GM21447 (cell line): ENCODE measurements at regions not wholly inside any gene's neighbourhood (a gene's known extent, or its start where the extent isn't known, plus 50 kb on each side); places are given as distances from the start of the nearest gene placed in this dataset.

Experiments
- ATAC-seq: cut with Tn5 transposase; IDR thresholded peaks from one replicate; pipeline ENCODE4 v1.9.1; 2021; ENCODE audit not compliant: unreplicated experiment

DNA sequence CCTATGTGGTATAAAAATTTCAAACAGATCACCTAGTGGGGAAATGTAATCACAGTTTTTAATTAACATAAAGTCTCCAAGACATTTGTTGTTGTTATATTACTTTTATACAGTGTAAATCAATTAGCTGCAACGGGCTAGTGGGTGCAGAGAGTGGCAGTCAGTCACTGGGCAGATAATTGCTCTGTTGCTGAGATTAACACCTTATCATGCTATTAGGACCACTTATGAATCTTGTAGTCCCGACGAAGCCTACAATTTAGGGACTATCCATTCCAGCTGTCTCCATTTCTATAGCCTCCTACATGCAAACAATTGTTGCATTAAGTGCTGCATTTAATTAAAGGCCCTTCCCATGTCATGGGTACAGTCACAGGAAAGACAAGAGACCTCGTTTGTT is 158.9 kb upstream of the PROX1 start:
- ATAC-seq: no peak

GRCh38 chr1:213829780-213830179 is 158.0 kb upstream of the PROX1 start:
- ATAC-seq: no peak

GRCh38 chr1:213830371-213830770 is 157.4 kb upstream of the PROX1 start:
- ATAC-seq: no peak

GRCh38 chr1:213840575-213840974 is 147.2 kb upstream of the PROX1 start:
- ATAC-seq: no peak

DNA sequence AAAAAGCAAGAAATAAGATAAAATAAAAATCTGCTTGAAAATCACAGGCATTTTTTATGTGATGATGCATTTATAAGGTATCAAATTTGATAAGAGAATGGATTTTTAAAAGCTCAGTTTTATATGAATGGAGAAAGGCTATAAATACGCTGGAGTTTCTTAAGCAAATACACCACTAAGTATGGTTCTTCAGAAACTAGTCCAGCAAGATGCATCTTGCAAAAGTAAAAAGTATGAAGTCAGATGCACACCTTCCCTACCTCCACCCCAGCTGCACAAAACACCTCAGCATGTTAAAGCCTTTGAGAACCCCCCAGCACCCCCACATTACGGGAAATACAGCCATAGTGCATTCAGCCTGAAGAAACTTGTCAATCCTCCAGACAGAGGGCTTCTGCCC is 143.1 kb upstream of the PROX1 start:
- no peak for ATAC-seq

DNA sequence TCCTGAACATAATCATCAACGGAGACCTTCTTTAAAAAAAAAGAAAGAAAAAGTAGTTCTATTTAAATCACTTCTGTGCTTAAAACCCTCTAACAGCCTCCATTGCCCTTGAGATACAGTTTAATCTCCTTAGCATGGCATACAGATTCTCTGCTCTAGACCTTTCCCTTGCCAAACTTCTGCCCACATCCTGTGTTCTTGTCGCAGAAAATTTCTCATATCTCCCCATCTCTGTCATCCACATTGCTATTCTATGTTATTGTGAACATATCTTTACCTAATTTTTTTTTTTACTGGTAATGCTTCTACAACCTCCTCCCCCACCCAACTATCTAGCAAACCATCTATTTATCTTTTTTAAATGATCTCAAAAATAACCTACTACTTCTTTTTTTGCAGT is 135.7 kb upstream of the PROX1 start:
- no peak for ATAC-seq

GRCh38 chr1:213858581-213858980 is 129.2 kb upstream of the PROX1 start:
- no peak for ATAC-seq

GRCh38 chr1:213861841-213862240 is 125.9 kb upstream of the PROX1 start:
- ATAC-seq: no peak

GRCh38 chr1:213864091-213864490 is 123.7 kb upstream of the PROX1 start:
- ATAC-seq: no peak

DNA sequence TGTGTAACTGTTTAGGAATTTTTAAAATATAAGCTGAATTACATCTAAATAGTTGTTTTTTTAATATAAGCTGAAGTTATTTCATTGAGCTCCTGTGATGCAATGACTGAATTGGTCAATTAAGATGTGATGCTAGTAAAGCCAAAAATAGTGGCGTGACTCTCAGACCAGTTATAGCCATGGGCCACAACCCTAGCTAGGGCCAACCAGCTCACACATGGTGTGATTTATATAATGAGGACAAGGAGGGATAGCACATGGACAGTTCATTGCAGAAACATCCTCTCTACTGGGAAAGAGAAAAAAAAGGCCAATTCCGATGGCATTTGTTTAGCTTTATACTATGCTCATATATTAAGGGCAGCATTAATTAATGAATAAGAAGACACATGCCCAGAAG is 119.3 kb upstream of the PROX1 start:
- no peak for ATAC-seq

GRCh38 chr1:213871179-213871578 is 116.6 kb upstream of the PROX1 start:
- ATAC-seq: no peak

DNA sequence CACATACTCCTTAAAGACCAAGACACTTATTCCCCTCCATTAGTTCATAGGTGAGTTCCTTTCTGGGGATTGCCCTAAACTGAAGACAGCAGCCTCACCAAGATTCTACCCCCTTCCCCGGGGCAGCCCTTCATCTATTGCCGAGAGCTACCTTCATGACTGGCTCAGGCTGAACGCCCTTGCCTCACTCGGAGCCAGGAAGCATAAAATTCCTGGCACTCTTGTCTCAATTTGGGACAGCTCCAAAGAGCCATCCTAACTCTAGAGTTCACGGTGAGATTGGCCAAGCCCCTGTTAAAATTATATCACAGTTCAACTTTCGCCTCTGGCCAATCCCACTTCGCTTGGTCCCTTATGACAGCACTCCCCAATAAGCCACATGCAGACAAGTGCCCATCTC is 113.0 kb upstream of the PROX1 start:
- no peak for ATAC-seq

- no peak for ATAC-seq
Measured at GRCh38 chr1:213876531-213876930, 111.2 kb upstream of the PROX1 start.

DNA sequence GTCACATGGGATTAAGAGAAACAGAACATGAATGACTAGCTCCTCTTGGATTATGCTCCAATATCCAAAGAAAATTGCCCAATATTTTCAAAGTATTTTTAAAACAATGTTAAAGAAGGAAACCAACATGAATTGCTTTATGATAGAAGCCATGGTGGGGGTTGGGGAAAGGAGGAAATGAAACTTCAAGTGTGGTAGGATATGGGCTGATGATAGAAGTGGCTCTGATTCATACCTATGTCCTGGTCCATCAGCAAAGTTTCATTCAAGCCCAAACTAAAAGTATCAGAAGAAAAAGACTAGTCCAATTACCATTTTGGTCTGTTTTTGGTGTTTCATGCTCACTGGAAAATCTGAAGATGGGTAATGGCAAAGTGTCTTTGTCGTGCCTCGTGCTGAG is 104.2 kb upstream of the PROX1 start:
- no peak for ATAC-seq

DNA sequence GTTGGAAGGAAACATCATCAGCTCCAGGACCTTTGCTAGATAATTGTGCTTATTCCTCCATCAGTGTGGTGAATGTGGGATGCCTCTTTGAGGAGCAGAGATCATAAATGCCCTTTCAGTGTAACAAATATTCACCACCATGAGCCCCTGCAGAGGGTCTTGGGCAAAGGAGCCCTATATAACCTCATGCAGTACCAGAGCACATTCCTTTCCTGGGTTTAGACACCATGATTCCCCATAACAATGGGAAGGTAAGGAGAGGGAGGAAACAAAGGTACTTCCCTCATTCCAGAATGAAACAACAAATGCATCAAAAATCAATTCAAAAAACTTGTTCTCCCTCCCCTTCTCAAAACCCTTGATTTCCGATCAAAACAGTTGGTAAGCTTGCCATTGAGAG is 103.4 kb upstream of the PROX1 start:
- no peak for ATAC-seq

DNA sequence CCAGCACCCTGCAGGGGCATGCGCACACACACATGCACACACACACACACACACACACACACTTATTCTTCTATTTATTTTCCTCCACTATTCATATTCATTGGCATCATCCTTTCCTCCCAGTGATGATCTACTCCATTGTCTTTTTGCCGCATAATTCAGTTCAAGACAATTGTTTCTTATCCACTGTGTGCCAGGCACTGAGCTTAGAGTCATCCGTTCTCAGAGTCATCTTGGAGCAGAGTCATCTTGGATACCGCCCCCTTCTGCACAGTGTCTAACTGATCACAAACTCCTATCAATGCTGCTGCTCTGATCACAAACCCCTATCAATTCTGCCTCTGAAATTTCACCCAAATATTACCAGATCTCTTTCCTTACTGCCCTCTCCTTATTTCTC is 102.8 kb upstream of the PROX1 start:
- ATAC-seq: no peak

DNA sequence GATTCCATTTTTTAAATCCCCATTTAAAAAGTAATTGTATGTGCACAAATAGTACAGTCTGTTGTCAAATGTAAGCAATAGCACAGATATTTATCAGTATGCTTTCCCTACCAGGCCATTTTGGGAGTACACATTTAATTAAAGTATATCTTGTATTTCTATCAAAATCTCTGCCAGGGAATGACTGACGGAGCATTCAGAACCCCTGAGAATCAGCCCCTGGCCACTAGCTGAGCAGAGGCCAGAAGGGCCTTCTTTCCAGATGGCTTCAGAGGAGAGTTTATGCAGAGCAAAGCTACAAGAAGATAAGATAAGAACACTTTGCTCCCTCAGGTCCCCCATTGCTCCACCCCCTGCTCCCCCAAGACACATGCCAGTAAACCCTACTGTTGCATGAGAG is 99.9 kb upstream of the PROX1 start:
- ATAC-seq: no peak

- no peak for ATAC-seq
Measured at GRCh38 chr1:213891989-213892902, 95.5 kb upstream of the PROX1 start.

DNA sequence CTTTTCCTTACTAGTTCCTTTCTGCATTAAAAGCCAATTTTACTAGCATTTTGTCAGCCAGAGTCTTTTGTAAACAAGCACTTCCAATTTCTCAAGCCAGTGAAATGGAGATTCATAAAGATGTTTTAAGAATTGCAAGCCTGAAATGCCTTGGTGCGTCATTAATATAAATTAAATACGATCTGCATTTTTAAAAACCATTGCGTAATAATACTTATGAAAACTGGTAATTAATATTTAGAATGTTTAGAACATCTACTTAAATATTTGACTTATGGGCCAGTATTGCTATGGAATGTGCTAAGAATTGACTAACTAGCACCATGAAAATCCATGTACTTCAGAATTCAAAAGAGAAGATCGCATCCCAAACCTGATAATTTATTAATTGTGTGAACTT is 89.1 kb upstream of the PROX1 start:
- no peak for ATAC-seq

GRCh38 chr1:213899413-213899812 is 88.4 kb upstream of the PROX1 start:
- no peak for ATAC-seq

DNA sequence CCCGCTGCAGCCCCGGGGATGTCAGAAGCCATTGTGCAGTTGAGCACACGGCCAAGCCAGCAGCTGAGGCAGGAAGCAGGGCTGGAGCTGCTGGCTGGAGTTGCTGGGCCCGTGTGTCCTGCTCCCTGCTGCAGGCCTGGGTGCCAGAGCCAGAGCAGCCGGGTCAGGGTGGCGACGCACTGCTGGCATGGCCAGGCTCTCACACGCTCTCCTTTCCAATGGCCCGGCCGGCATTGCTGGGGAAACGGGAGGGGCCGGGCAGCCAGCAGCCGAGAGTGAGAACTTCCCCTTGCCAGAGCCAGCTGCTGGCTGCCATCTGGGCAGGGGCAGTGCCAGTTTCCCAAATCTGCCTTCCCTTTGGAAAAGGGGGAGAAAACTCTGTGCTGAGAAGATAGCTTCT is 82.4 kb upstream of the PROX1 start:
- ATAC-seq: no peak

GRCh38 chr1:213908521-213908920 is 79.3 kb upstream of the PROX1 start:
- ATAC-seq: no peak

GRCh38 chr1:213914392-213914791 is 73.4 kb upstream of the PROX1 start:
- no peak for ATAC-seq
